GM21447 (cell line): ENCODE measurements at regions not wholly inside any gene's neighbourhood (a gene's known extent, or its start where the extent isn't known, plus 50 kb on each side); places are given as distances from the start of the nearest gene placed in this dataset.

Experiments
- ATAC-seq: cut with Tn5 transposase; IDR thresholded peaks from one replicate; pipeline ENCODE4 v1.9.1; 2021; ENCODE audit not compliant: unreplicated experiment

DNA sequence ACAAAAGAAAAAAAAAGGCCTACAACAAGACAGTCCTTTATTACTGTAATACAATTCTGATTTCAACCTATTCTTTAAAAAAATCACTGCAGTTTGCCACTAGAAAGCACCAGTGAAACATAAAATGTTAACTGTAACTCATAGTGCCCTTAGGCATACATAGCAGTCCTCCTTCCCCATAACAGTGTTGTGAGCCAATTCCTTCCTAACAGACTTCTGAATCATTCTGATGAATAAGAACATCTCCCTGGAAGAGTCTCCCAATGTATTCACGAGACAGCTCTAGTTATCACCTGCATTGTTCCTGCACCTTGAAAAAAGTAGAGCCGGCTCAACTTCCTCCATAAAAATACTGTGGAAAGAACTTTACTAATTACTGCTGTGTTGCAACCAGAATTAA lies 213.6 kb upstream of the FSCB start:
- no peak for ATAC-seq

DNA sequence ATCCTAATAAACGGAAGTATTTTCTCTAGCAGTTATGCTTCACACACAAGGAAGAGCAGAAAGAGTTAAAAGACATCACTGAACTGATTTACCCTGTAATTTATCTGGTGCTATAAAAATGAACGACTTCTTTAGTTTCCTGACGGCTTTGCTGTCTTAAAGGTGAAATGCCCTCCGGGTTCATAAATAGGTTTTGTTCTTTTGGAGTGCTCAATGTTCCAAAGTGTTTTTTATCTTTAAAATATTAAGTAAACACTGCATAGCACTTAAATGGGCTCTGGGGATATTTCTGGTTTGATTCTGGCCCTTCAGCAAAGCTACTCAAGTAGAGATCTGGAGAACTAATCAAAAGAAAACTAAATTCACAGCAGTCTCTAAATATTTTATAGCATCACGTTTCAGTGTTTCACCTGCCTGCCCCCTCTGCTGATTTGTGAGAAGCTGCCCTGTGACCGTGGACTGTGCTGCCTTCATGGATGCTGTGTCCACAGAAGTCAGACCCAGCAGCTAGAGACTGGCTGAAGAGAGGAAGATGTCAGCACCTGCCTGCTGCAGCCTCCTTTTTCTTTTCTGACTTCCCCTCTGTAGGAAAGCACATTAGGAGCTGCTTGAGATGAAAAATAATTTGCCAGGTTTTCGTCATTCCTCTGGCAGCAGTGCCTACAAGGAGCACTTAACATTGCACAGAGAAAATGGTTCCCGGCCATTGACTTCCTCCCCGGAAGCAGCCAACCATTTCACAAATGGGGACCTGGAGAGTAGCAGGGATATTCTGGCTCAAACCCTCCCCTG lies 205.1 kb upstream of the FSCB start:
- ATAC-seq: no peak

DNA sequence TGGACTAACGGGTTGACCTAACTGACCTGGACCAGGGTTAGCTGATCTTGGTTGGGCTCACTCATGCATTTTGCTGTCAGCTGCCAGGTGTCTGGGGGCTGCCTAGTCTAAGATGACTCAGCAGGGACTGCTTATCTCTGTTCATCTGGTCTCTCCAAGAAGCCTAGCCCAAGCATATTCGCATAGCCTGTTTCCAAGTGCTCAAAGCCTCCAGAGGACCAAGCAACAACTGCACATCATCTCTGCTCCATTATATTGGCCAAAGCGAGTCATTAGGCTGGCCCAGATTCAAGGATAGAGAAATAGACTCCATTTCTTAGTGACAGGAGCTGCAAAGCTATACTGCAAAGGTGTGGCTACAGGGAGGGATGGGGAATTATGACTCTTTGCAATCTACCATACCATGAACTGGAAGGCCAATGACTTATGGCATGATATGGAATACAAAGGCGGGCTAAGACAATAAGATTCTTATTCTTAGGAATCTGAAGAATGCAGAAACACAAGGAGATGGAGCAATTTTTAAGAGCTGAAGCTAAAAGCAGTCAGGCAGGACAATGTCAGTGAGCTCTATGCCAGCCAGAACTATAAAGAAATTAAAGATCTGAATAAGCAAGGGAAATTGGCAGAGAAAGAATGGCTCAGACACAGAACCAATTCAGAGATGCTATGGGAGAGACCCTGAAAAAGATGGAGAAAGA lies 194.6 kb upstream of the FSCB start:
- ATAC-seq: no peak

DNA sequence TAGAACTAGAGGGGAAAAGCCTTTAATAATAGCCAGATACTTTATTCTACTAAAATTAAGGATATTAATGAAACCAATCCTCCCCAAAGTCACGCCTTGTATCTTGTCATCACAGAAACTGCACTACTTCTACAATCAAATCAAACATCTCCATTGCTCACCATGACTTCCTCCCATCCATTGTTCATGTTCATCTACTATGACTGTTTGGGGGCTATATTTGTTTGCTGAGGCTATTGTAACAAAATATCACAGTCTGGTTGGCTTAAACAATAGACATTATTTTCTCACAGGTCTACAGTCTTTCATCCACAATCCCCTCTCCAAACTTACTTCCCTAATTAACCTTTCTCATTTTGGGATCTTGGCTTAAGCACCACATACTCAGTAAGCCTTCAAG lies 193.6 kb upstream of the FSCB start:
- no peak for ATAC-seq

DNA sequence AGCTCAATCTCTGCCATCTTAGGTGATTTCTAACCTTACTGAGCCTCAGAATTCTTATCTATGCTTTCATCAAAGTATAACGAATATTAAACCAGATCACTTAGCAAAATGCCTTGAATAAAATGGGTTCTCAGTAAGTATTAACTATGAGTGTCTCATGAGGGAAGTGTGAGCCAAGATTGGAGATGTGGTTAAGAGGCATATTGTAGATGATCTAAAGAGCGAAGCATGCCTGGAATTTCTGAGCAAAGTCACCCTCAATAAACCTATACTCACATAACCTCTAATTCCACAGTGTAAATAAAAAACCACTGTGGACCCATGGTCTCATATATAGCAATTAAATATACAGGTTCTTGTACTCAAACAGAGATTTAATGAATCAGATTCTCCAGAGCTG lies 193.1 kb upstream of the FSCB start:
- no peak for ATAC-seq

DNA sequence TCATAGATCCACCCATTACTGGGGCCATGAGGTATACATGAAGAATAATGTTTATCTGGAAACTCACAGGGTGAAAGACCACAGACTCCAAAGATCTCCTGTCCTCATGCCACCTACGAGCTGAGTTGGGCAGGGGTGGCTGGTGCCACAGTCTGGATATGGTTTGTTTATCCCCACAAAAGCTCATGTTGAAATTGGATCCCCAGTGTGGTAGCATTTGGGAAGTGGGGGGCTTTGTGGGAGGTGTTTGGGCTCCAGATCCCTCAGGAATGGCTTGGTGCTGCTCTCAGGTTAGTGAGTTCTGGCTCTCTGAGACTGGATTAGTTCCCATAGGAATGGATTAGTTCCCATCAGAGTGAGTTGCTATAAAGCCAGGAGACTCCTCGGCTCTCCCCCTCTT lies 192.3 kb upstream of the FSCB start:
- ATAC-seq: no peak

DNA sequence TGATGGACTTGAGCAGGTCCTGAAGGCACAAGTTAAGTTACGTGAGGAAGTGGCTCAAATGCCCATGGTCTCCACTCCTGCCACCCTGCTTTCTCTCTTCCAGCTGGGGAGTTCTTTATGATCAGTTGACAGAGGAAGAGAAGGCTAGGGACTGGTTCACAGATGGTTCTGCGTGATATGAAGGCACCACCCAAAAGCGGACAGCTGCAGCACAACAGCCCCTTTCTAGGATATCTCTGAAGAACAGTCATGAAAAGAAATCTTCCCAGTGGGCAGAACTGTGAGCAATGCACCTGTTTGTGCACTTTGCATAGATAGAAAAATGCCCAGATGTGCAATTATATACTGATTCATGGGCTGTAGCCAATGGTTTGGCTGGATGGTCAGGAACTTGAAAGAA lies 162.4 kb upstream of the FSCB start:
- ATAC-seq: no peak

DNA sequence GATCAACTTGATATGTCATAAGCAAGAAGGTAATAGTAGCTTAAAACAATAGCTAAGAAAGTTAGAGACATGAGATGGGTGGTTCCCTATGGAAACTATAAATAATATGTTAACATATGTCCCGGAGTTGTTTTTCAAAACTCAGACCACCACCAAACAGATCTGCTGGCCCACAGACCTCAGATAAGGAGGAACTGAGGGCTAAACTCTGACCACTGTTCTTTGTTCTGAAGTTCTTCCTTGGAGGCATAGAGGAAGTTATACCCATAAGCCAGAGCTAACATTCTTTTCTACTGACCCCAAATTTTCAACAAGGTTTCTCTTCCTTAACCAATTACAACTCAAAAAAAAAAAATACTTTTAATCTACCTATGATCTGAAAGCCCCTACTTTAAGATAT lies 156.1 kb upstream of the FSCB start:
- ATAC-seq: no peak

DNA sequence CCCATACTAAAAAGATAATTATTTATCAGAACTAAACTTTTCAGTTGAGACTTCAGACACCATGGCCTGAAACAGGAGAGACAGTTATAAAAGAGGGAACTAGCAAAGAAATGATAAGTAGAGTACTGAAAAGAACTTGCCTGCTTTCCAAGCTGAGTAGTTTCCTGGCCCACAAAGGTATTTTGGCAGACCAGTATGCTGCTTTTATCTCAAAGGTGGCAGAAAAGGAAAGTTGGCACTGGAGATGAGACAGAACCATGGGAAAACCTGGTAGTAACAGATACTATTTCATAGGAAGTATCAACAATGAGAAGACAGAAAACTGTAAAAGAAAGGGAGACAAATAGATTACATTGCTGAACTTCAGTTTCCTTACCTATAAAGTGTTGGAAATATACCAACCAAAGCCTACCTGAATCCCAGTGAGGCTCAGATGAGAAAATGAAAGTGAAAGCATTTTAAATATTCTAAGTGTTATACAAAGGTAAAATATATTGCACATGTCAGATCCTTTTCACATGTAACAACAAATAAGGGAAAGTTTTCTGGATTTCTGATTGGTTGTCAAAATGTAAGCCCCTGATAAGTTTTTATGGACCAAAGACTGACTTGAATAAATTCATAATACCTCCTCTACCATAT lies 155.3 kb upstream of the FSCB start:
- no peak for ATAC-seq

DNA sequence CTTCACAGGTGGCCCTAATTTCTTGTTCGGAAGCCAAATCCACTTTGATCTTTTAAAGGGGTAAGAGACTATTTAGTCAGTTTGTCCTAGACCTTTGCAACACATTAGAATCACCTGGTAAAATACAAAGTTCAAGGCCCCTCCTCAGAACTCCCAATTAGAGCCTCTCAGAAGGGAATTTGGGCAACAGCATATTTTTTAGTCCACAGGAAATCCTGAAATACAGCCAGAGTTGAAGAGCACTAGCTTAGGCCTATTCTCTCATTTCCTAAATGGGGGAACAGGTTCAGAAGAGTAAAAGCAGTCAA lies 151.3 kb upstream of the FSCB start:
- ATAC-seq: no peak

DNA sequence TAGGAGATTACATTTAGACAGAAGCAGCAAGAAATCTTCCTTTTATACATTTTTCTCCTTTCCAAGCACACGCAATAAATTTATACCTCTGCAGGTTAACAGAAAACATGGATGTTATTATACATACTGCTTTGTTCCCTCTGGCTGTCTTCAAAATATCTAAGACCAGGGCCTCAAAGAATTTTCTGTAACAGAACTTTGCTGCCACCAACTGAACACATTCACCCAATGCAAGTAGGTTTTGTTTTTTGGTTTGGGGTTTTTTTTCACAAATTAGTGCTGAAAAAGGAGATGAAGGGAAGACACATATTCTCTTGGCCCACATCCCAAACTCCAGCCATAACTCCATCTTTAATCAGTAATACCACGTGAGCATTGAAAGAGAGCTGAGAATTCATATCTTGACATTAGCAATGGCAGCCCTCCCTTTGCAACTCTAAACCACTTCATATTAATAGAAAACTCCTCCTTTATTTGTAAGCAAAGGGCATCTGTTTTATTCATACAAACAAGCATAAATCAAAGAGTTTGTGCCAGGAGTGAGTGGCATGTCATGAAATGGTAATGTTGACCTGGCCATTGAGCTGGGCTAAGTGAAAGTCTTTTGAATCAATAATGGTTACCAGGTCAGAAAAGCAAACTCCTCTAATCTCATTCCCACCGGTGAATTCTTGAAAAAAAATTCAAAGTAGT lies 150.8 kb upstream of the FSCB start:
- no peak for ATAC-seq

DNA sequence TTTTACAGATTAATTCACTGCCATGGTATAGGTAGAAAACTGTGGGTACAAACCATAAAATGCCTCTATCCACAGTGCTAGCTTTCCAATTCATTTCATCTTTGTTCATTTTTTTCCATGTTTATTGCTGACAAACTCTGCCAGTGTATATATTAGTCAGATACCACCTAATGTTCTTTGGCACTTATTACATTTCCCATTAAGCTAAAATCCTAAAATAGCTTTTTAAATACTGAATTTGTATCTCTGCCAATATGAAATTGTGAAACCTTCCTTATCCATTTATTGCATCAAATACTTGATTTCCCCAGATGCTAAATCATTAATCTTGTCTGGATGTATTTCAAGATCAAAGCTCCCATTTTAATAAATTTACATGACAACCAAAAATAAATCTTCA lies 150.1 kb upstream of the FSCB start:
- no peak for ATAC-seq

DNA sequence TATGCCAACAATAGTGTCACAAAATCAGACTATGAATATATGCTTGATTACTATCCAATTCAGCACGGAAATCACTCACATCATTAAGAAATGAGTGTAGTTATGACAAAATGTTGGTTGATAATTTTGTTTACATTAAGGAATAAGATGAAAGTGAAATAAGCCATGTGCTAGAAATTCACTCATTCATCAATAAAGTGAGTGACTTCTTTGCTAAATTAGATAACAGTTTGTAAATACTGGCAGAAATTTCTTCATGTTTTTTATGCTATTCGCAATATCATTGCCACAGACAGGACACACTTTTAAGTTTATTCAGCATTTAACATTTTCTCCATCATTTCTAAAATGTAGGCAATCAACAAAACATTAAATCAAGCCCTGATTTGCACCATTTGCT lies 147.5 kb upstream of the FSCB start:
- ATAC-seq: no peak

DNA sequence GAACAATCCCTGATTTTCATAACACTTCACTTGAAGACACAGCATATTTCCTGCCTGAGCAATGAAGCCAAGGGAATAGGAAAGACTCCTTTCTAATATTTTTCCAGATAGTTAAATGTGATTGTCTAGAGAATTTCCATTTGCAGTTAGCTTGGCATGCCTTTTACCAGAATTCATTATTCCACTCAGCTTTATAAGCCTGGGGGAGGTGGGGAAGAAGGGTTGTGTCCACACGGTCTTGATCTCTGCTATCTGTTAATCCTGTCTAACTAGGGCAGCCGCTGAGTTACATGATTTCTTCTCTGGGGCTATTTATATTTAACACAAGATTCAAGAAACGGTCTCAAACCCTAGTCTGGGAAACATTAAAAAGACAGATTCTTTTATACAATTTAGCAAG lies 146.6 kb upstream of the FSCB start:
- no peak for ATAC-seq

DNA sequence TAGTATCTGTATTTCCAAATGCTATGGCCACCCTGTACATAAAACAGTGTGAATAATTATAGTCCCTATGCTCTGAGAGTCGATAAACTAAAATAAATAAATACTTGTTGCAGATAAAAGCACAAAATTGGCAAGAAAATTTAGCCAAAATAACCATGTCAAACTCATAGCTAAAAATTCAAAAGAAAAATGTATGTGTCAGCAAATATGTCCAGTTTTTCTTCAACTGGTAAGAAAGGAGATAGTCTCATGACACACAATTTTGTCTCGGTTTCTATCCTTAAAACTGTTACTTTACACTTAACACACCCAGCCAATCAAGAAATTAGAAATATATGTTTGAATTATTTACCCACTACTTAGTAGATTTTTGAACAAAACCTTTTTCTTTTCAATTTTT lies 145.6 kb upstream of the FSCB start:
- ATAC-seq: no peak

DNA sequence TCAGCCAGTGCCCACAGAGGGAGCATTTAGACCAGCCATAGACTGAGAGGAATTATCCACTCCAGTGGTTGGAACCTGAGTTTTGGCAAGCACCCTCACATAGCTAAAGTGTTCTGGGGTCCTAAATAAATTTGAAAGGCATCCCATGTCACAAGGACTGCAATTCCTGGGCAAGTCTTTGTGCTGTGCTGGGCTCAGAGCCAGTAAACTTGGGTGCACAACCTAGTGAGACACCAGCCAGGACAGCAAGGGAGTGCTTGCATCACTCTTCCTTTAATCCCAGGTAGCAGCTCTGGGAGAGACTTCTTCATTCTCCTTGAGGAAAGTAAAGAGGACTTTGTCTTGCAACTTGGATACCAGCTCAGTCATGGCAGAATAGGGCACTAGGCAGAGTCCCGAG lies 142.0 kb upstream of the FSCB start:
- ATAC-seq: no peak

DNA sequence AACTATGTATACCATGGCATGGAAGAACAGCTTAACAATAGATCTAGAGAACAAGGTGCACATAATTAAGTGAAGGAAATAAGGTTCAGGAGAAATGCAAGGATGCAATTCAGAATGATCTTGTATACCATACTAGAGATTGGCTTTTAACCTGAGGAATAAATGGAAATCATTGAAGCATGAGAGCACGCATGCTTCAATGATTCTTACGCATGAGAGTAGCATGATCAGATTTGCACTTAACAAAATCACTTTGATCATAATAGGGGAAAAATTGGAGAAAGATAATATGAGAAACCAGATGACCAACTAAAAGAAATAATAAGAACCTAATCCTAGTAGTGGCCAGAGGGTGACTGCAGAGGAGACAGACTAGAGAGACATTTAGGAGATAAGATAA lies 133.3 kb upstream of the FSCB start:
- no peak for ATAC-seq

DNA sequence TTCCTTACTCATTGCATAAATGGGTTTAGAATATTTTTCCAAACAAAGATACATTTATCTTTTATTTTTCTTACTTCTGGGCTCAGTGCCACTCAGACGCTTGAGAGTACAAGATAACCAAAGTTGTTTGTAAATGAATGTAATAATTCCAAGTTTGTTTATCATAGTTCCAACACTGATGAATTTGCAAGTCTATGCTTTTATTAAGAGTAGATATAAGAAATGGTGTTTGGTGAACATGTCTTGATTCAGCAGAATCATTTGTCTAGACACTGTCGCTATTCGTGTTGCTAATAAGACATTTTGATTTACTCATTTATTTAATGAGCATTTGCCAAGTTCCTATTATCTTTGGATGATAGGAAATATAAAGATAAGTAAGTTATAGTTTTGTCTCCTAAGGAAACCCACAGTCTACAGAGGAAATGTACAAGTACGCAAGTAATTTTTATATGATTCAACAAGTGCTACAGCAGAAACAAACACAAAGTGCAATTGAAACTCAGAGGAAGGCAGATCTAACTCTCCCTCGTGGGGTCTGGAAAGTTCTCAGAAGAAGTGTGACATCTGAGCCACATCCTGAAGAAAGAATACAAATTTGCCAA lies 132.8 kb upstream of the FSCB start:
- ATAC-seq: no peak

DNA sequence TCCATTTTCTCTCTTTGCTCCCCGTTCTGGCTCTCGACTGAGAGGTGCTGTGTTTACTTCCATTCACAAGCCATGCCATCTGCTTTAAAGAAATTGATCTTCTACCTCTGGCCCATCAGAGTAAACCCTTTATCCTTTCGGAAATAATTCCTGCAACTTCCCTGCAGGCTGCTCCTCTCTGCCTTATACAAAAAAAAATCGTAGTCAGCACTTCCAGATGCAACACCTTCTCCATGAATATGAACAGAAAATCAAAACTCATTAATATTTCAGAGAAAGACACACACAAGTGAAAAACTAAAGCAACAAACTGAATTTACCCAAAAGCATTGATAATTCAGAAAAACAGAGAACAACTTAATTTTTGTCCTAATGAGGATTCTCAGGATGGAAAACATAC lies 127.6 kb upstream of the FSCB start:
- ATAC-seq: no peak

DNA sequence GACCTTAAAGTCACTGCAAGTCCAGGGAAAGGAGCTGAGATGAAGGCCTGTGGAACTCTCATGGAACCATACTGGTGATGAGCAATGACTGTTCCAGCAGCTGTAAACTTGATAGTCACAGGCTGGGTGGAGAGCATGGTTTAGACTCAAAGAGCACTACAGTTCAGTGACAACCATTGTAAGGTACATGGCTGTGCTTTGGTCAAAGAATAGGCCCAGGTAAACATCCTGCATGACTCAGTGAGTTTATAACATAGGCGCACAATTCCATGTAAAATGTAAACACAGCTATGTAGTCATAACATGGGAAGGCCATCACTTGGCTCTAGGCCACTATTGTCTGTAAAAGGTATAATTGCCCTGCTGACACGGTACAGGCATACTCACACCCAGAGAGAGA lies 119.3 kb upstream of the FSCB start:
- ATAC-seq: no peak

DNA sequence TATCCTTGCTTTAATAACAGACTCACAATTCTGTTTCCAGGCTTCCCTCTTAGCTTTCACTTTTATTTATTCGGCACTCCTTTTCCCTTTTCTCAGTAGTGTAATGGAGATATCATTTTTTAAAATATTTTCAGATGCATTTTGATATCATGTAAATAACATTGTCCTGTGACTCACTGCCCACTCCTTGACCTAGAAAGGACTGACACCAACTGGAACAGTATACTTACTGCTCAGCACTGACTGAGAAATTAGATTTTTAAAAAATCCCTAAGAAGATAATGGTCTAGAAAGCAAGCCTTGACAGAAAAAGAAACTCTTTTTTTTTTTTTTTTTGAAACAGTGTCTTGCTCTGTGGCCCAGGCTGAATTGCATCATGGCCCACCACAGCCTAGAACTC lies 118.0 kb upstream of the FSCB start:
- no peak for ATAC-seq
